GM21737 (cell line): ENCODE measurements at regions not wholly inside any gene's neighbourhood (a gene's known extent, or its start where the extent isn't known, plus 50 kb on each side); places are given as distances from the start of the nearest gene placed in this dataset.

ENCODE experiments used
- ATAC-seq: cut with Tn5 transposase; IDR thresholded peaks from one replicate; pipeline ENCODE4 v1.9.1; 2021; ENCODE audit warnings: mild to moderate bottlenecking, moderate library complexity; ENCODE audit not compliant: unreplicated experiment

- no peak for ATAC-seq
Observed at GRCh38 chr13:46949211-46949610, 52.4 kb upstream of the HTR2A start.

DNA sequence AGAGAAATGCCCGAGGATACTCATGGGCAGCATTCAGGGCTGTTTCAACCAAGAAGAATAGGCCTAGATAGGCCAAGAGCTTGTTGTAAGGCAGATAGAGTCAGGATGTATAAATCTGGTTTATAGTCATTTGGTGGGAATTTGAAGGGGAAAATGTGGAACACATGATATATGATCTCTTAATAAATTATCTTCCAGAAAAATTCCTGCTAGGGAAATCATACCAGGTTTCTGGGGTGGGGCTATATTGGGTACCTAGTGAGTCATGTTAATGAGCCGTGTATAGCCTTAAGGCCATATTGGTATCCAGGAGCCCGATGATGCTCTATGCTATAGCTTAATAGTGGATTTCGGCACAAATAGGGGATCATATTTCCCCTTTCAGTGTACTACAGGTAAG lies 51.5 kb upstream of the HTR2A start:
- no peak for ATAC-seq

- ATAC-seq, result no peak
Observed at GRCh38 chr13:46947425-46948191, 50.8 kb upstream of the HTR2A start.
